K562 (cell line): ENCODE measurements at regions not wholly inside any gene's neighbourhood (a gene's known extent, or its start where the extent isn't known, plus 50 kb on each side); places are given as distances from the start of the nearest gene placed in this dataset.

Experiments
- ATAC-seq: fragments of 200-7000 bp; cut with Tn5 transposase; 3 replicates; pipeline ENCODE4 v1.9.1; 2020; ENCODE audit warnings: moderate library complexity
- BruUV-seq: library from RNA; stranded (reverse); fragments of 400-500 nt; replicated peaks from 2 replicates; lab custom pipeline; 2021; lab: Mats Ljungman, UMichigan
- CTCF ChIA-PET: fragments of 300-600 bp; formaldehyde crosslinking; extraction: SDS; loops from one replicate; lab custom pipeline; 2021; ENCODE audit warnings: low intra/inter-chr PET ratio; lab: Yijun Ruan, JAX
- POLR2A ChIA-PET: fragments of 300-600, 350-650 bp; sonication (Branson Sonifier 250); formaldehyde crosslinking; extraction: SDS; loops from one replicate; lab custom pipeline; 2021; ENCODE audit warnings: antibody characterized with exemption, inconsistent platforms; lab: Yijun Ruan, JAX
- DNase-seq, 4 experiments: peaks; one replicate each; pipeline versions ENCODE4 v3.0.0 to v3.0.0-alpha.2; 2011 to 2018; ENCODE audit warnings: low spot score in 3 of 4, mixed read lengths in 3 of 4; ENCODE audit errors: extremely low read depth in 1 of 4
- FAIRE-seq: peaks from 2 replicates; lab custom pipeline; 2011; peaks lifted over from hg19 to GRCh38; lab: Jason Lieb, UNC
- H2AFZ ChIP-seq: 2 replicates; pipeline ENCODE4 v1.6.0; 2011; ENCODE audit warnings: low read depth, low read length, control low read depth, inconsistent platforms
- H3K27ac ChIP-seq: fragments of 200-600 bp; 3 replicates; pipeline ENCODE4 v1.8.0; 2011; ENCODE audit warnings: low read depth, mild to moderate bottlenecking, control low read depth, inconsistent platforms, low read length, moderate library complexity, mixed read lengths; ENCODE audit errors: extremely low read depth
- H3K27me3 ChIP-seq, 2 experiments: fragments of 300-600 bp in 1 of 2; 2 replicates in 1 of 2; 3 replicates in 1 of 2; pipeline versions ENCODE4 v1.6.0 to v1.8.0; 2011; ENCODE audit warnings: inconsistent platforms in 2 of 2, low read length in 2 of 2, mild to moderate bottlenecking in 1 of 2, mixed read lengths in 1 of 2, moderate library complexity in 1 of 2; ENCODE audit not compliant: control insufficient read depth in 2 of 2, insufficient read depth in 2 of 2
- H3K36me3 ChIP-seq: fragments of 300-600 bp; 3 replicates; pipeline ENCODE4 v1.8.0; 2011; ENCODE audit warnings: mild to moderate bottlenecking, low read length, inconsistent platforms; ENCODE audit not compliant: control insufficient read depth, insufficient read depth
- H3K4me1 ChIP-seq, 2 experiments: fragments of 200-600 bp in 1 of 2; replicated peaks in 1 of 2; 2 replicates in 1 of 2; 3 replicates in 1 of 2; pipeline versions ENCODE4 v1.5.1 to v1.8.0; 2011; ENCODE audit warnings: inconsistent platforms in 2 of 2, low read length in 2 of 2, mild to moderate bottlenecking in 1 of 2, mixed read lengths in 1 of 2, moderate library complexity in 1 of 2; ENCODE audit not compliant: control insufficient read depth in 2 of 2, insufficient read depth in 2 of 2
- H3K4me2 ChIP-seq: 2 replicates; pipeline ENCODE4 v1.6.1; 2011; ENCODE audit warnings: low read length, control low read depth, inconsistent platforms, mixed read lengths; ENCODE audit not compliant: insufficient read depth
- H3K4me3 ChIP-seq: fragments of 200-600 bp; sonication (generic), shearing (Covaris generic); 2 replicates; pipeline ENCODE4 v1.5.1; 2016; ENCODE audit warnings: control low read depth, inconsistent platforms
- H3K79me2 ChIP-seq: fragments of 200-600 bp; 3 replicates; pipeline ENCODE4 v1.8.0; 2011; ENCODE audit warnings: low read length, inconsistent platforms; ENCODE audit not compliant: control insufficient read depth, insufficient read depth
- H3K9ac ChIP-seq, 2 experiments: 2 replicates each; pipeline versions ENCODE4 v1.6.0 to v1.6.1; 2011; ENCODE audit warnings: low read depth in 2 of 2, low read length in 2 of 2, control low read depth in 1 of 2, inconsistent platforms in 1 of 2, mild to moderate bottlenecking in 1 of 2, mixed read lengths in 1 of 2; ENCODE audit not compliant: insufficient read depth in 1 of 2
- H3K9me1 ChIP-seq: one replicate; pipeline ENCODE4 v1.6.0; 2011; ENCODE audit warnings: inconsistent platforms, mild to moderate bottlenecking, low read length, moderate library complexity; ENCODE audit not compliant: control insufficient read depth, insufficient read depth
- H3K9me3 ChIP-seq: replicated peaks from 2 replicates; pipeline ENCODE4 v1.5.1; 2011; ENCODE audit warnings: low read depth, low read length, inconsistent platforms; ENCODE audit not compliant: control insufficient read depth, insufficient read depth
- H4K20me1 ChIP-seq: replicated peaks from 2 replicates; pipeline ENCODE4 v1.6.1; 2011; ENCODE audit warnings: low read length, inconsistent platforms, mixed read lengths; ENCODE audit not compliant: control insufficient read depth, insufficient read depth
- BRD9 ChIP-seq: fragments of 450-650 bp; IDR thresholded peaks from 2 replicates; pipeline ENCODE4 v1.6.1; 2018; ENCODE audit warnings: low read depth; ENCODE audit not compliant: partially characterized antibody
- CREB3 ChIP-seq: fragments of 450-650 bp; conservative IDR thresholded peaks from 2 replicates; pipeline ENCODE4 v1.6.1; 2016; ENCODE audit warnings: missing genetic modification characterization, low read depth, mild to moderate bottlenecking, missing compliant biosample characterization, moderate library complexity
- CREB3L1 ChIP-seq: fragments of 450-650 bp; IDR thresholded peaks from 2 replicates; pipeline ENCODE4 v1.6.1; 2014; ENCODE audit warnings: low read depth, mild to moderate bottlenecking, moderate library complexity, borderline replicate concordance
- EZH2 ChIP-seq: IDR thresholded peaks from 2 replicates; pipeline ENCODE4 v1.6.1; 2012; ENCODE audit warnings: low read depth, mild to moderate bottlenecking, inconsistent platforms, low read length, borderline replicate concordance
- FOS ChIP-seq: IDR thresholded peaks from 3 replicates; pipeline ENCODE4 v1.6.1; 2011; ENCODE audit not compliant: insufficient read length; ENCODE audit errors: extremely low read depth
- KDM2B ChIP-seq: fragments of 250-450 bp; sonication (Bioruptor Pico); IDR thresholded peaks from 2 replicates; pipeline ENCODE4 v1.8.0; 2021; ENCODE audit warnings: mild to moderate bottlenecking, moderate library complexity
- L3MBTL2 ChIP-seq: fragments of 450-650 bp; IDR thresholded peaks from 2 replicates; pipeline ENCODE4 v1.6.1; 2016; ENCODE audit warnings: mild to moderate bottlenecking, moderate library complexity
- NR0B1 ChIP-seq: fragments of 450-650 bp; IDR thresholded peaks from one replicate; pipeline ENCODE4 v1.6.1; 2018; ENCODE audit warnings: mild to moderate bottlenecking, moderate library complexity; ENCODE audit not compliant: partially characterized antibody
- POLR3A ChIP-seq: IDR thresholded peaks from 2 replicates; pipeline ENCODE4 v1.6.1; 2011; ENCODE audit warnings: borderline replicate concordance, mild to moderate bottlenecking, moderate library complexity; ENCODE audit not compliant: insufficient read length, insufficient read depth; ENCODE audit errors: extremely low read depth
- SMARCB1 ChIP-seq: IDR thresholded peaks from 2 replicates; pipeline ENCODE4 v1.6.1; 2011; ENCODE audit warnings: improper control_type of control experiment, low read depth; ENCODE audit not compliant: insufficient read length
- TAL1 ChIP-seq: fragments of 450-650 bp; IDR thresholded peaks from 2 replicates; pipeline ENCODE4 v1.6.1; 2016; ENCODE audit warnings: mild to moderate bottlenecking
- ZNF316 ChIP-seq: fragments of 450-650 bp; IDR thresholded peaks from 2 replicates; pipeline ENCODE4 v1.6.1; 2016
- ZNF324 ChIP-seq: fragments of 250-450 bp; sonication (Bioruptor Pico); IDR thresholded peaks from 2 replicates; pipeline ENCODE4 v1.4.0; 2020; ENCODE audit warnings: mild to moderate bottlenecking
- ZNF655 ChIP-seq: fragments of 250-450 bp; sonication (Bioruptor Pico); IDR thresholded peaks from 2 replicates; pipeline ENCODE4 v1.5.0; 2021
- ZNF778 ChIP-seq: fragments of 450-650 bp; formaldehyde crosslinking; IDR thresholded peaks from 2 replicates; pipeline ENCODE4 v1.4.0; 2020; ENCODE audit warnings: mild to moderate bottlenecking, moderate library complexity
- ZNF780A ChIP-seq: fragments of 250-450 bp; sonication (Bioruptor Pico); IDR thresholded peaks from 2 replicates; pipeline ENCODE4 v1.5.0; 2021; ENCODE audit warnings: mild to moderate bottlenecking
- WGBS: fragments of 100-300 bp; shearing (Covaris generic); methylation state at CpG from one replicate; pipeline ENCODE4 v1.1.6; 2016; ENCODE audit warnings: low coverage, mixed read lengths; ENCODE audit not compliant: insufficient coverage; ENCODE audit errors: missing lambda C conversion rate; 5-methylcytosine and 5-hydroxymethylcytosine counted together
- in situ Hi-C: fragments of 300-500 bp; cut with MboI; formaldehyde crosslinking; loops from 4 replicates; pipeline ENCODE4 v1.15.0; 2018; ENCODE audit warnings: inconsistent platforms, mixed read lengths
- intact Hi-C: fragments of 100-400 bp; cut with micrococcal nuclease; formaldehyde crosslinking; loops from 2 replicates; pipeline ENCODE4 v1.14.2; 2022

- H3K4me1 ChIP-seq: no peaks in the 10 kb centered on the region
- POLR2A ChIA-PET: no interaction called here
- FAIRE-seq: no peak
- CTCF ChIA-PET: no interaction called here
- no peaks in the 10 kb centered on the region for H3K79me2 ChIP-seq
- no peaks in the 10 kb centered on the region for H4K20me1 ChIP-seq
- no peak overlapping the region for H3K9ac ChIP-seq
- in situ Hi-C loops (no loop called here), intact Hi-C loops (no loop called here)
- H3K27ac ChIP-seq: no peak overlapping the region
- no peaks in the 10 kb centered on the region for H3K27me3 ChIP-seq
- no peaks in the 10 kb centered on the region for H3K9me1 ChIP-seq
- no peaks in the 10 kb centered on the region for H3K9me3 ChIP-seq
- ATAC-seq: no peak
- no peaks in the 10 kb centered on the region for H3K36me3 ChIP-seq
- no peak overlapping the region for H3K4me2 ChIP-seq
- 3% methylated on average over 3 of the region's 3 CpGs for WGBS
- BruUV-seq: no TSS peak
- no peak for DNase-seq
- H3K4me3 ChIP-seq: no peak overlapping the region
- no peak overlapping the region for H2AFZ ChIP-seq
- TF ChIP-seq TAL1: no peak
- no peak for TF ChIP-seq CREB3
- no peak for TF ChIP-seq ZNF655 (CRISPR knock-in tag)
- TF ChIP-seq EZH2: no peak
- no peak for TF ChIP-seq CREB3L1
- no peak for TF ChIP-seq SMARCB1
- no peak for TF ChIP-seq BRD9
- no peak for TF ChIP-seq L3MBTL2
- TF ChIP-seq ZNF780A (CRISPR knock-in tag): no peak
- no peak for TF ChIP-seq NR0B1
- TF ChIP-seq ZNF324 (CRISPR knock-in tag): no peak
- TF ChIP-seq ZNF316: no peak
- TF ChIP-seq KDM2B (CRISPR knock-in tag): no peak
- no peak for TF ChIP-seq ZNF778 (CRISPR knock-in tag)
- TF ChIP-seq FOS: no peak
- no peak for TF ChIP-seq POLR3A
These were observed 255.4 kb downstream of the TJP1 start for GRCh38 chr15:29566914-29567313.
